OCI-M1 (cell line): ENCODE measurements at regions not wholly inside any gene's neighbourhood (a gene's known extent, or its start where the extent isn't known, plus 50 kb on each side); places are given as distances from the start of the nearest gene placed in this dataset.

Source experiments
- DNase-seq: peaks from one replicate; lab custom pipeline; 2025; lab: John Stamatoyannopoulos, UW

GRCh38 chr4:111652236-111652635, 493.0 kb upstream of the FAM241A start:
- DNase-seq = no peak

GRCh38 chr4:111652986-111653385, 492.3 kb upstream of the FAM241A start:
- DNase-seq = no peak

GRCh38 chr4:111662496-111662895, 482.8 kb upstream of the FAM241A start:
- DNase-seq = no peak

DNA sequence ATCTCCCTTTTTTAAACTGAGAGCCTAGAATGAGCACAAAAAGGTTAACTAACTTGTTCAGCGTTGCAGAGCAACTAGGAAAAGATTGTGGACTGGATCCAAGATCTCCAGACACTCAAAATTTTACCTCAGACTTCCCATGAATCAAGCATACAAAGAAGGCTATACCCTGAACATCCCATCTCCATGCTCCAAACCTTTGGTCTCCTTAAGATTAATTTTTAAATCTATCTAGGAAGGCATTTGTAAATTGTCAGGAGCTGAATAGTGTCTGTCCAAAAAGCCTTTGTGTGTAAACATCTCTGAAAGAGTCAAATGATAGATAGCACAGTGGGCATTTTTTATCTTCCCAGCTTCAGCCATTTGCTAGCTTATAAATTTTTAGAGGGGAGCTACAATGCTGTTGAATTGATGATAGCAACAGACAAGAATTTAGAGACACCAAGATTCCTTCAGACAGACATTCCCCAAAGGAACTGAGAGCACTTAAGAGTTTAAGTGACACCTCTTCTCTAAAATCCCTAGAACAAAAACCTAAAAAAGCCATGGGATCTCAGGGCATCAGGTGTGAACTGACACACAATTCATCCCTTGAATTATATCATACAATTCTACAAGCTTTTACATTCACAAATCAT, 480.8 kb upstream of the FAM241A start:
- no peak for DNase-seq

- no peak for DNase-seq
Measured at GRCh38 chr4:111666826-111667360, 478.4 kb upstream of the FAM241A start.

GRCh38 chr4:111671756-111672155, 473.5 kb upstream of the FAM241A start:
- no peak for DNase-seq

DNA sequence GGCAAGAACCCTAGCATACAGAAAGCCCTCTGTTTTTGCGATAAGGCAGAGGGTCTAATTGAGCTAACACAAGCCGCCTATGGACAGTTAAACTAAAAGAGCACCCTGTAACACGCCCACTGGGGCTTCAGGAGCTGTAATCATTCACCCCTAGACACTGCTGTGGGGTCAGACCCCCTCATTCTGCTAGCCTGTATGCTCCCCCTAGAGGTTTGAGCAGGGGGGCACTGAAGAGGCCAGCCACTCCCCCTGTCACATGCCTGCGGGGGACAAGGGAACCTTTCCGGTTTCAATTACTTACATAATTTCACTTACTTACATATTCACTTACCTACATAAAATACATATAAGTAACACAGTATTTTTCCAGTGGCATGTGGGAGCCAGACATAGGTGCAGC, 469.5 kb upstream of the FAM241A start:
- no peak for DNase-seq

DNA sequence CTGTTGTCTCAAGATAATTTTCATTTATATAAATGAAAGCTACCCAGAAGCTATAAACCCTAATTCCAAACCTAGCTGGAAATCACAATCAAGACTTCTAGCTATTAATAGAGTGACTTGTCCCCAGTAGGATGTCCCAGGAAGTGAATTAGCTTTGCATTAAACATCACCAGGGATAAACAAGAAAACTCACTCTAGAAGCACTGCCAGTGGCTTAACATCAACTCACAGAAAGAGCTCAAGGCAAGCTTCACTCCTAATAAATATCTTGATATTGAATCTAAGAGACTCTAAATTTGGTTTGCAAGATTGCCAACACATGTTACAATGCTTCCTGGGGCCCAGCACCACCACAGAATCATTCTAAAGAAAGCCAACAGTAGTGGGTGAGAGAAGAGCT, 468.7 kb upstream of the FAM241A start:
- no peak for DNase-seq

- DNase-seq = no peak
Measured at GRCh38 chr4:111678479-111678878, 466.8 kb upstream of the FAM241A start.

DNA sequence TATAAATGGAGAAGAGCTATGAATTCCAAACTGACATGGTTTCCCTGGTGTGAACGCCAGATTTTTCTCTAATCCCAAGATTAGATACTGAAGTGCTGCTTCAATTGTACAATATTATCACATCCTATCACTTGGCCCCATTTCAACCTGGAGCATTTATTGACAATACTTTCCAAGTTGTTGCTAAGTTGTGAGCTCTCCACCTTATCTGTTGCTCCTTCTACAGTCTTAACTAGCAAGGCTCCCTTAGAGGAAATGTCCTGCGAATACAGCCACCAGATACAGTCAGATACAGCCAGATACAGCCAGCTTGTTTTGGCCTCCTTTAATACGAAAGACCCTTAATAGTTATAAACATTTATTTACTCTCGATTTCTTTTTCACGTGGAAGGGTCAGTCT, 466.3 kb upstream of the FAM241A start:
- no peak for DNase-seq

- no peak for DNase-seq
Measured at GRCh38 chr4:111681270-111681669, 464.0 kb upstream of the FAM241A start.

DNA sequence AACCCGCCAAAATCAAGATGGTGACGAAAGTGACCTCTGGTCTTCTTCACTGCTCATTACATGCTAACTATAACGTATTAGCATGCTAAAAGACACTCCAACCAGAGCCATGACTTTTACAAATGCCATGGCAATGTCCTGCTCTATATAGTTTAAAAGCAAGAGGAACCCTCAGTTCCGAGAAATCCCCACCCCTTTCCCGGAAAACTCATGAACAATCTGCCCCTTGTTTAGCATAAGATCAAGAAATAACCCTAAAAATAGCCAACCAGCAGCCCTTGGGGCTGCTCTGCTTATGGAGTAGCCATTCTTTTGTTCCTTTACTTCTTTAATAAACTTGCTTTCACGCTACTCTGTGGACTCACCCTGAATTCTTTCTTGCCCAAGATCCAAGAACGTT, 463.5 kb upstream of the FAM241A start:
- peak; percentile 94 for DNase-seq

DNA sequence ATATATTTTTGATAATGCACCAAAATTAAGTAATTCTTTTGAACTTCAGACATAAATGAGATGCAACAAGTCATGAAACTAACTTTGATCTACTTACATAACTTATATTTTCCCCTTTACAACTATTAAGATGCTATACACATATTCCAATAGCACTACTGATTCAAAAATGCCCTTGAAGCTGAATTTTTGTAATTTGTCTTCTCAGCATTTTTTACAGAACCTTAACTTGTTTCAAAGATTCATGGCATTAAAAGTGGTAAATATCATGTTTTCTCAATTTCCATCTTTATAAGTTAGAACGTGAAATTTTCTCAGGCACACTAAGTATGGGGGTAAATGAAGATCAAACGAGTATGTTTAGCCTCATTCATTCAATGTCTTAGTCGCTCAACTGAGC, 460.0 kb upstream of the FAM241A start:
- DNase-seq = no peak

GRCh38 chr4:111689214-111689613, 456.0 kb upstream of the FAM241A start:
- DNase-seq = peak; percentile 43

GRCh38 chr4:111689731-111690130, 455.5 kb upstream of the FAM241A start:
- DNase-seq = peak; percentile 39

DNA sequence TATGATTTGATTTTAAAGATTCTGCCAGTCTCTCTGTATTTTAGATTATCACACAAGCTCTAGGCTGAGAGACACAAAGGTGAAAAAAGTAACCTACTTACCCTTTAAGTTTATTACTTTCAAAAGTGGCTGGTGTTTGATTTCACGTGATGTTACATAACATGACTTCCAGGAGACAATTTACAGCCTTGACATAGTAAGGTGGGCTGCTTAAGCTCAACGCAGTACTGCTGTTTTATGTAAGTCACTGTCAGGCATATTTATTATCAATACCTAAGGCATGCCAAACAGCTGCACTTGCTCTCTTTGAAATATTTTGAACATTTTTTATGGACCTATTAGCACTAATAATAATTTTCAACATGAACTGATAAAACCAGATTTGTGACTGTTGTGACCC, 451.5 kb upstream of the FAM241A start:
- DNase-seq = no peak

GRCh38 chr4:111695677-111696076, 449.6 kb upstream of the FAM241A start:
- no peak for DNase-seq

DNA sequence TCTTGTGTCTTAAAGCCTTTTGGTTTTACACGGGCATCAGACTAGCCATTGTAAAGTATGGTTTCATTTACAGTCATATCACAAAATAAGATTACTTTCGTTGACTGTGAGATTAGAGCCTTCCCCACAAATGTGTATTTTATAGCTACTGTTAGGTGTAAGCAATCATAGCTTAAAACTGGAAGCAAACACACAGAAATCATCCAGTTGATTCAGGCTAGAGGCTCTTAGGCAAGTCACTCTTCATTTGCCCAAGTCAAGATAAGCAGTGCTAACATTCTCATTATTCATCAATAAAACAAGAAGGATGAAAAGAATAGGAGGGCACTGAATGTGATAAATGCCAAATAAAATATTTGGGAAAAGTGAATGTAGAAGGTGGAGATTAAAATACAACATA, 448.7 kb upstream of the FAM241A start:
- no peak for DNase-seq

DNA sequence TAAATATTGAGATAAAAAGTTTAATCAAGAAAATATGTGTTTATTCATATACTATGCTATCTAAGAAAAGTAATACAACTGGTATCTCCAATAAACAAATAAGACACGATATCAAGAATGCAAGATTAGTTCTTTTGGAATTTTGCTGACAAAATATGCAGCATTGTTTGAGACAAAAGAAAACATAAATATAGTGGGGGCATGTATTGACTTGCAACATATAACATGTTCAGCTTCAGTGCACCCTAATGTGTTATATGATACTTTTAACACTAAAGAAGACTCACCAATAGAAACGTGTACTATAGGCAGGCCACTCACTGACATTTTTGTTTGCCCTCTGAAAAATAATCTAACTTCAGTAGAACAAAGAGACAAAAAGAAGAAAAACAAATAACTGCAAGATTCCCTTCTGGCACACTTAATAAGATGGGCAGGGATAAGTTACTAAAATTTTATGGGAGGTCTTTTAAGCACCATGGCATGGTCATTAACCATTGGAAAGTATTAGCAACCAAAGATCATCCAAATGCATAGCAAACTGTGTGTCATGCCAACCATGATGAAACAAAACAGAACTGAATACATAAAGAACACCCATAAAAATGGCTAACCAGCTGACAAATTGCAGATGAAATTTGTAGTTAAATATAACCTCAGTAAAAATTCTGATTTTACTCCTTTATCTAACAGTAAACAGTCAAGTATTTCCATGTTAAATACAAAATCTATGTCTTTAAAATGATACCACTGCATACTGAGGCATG, 447.9 kb upstream of the FAM241A start:
- no peak for DNase-seq

- DNase-seq = no peak
Measured at GRCh38 chr4:111698361-111698760, 446.9 kb upstream of the FAM241A start.

GRCh38 chr4:111699165-111699564, 446.1 kb upstream of the FAM241A start:
- DNase-seq = no peak

- DNase-seq = no peak
Measured at GRCh38 chr4:111701102-111701501, 444.2 kb upstream of the FAM241A start.

- no peak for DNase-seq
Measured at GRCh38 chr4:111707491-111707890, 437.8 kb upstream of the FAM241A start.
